Heart left ventricle (tissue), 16 donors: ENCODE measurements at regions not wholly inside any gene's neighbourhood (a gene's known extent, or its start where the extent isn't known, plus 50 kb on each side); places are given as distances from the start of the nearest gene placed in this dataset.
A peak's percentile ranks its signal among the peaks of the same experiment; 100 is the strongest.

ENCODE experiments used
- ATAC-seq, 4 donors: fragments of 200-7000 bp; cut with Tn5 transposase; one replicate each; pipeline ENCODE4 v1.9.1; 2020 to 2022; ENCODE audit warnings: moderate library complexity in 4 of 4, mild to moderate bottlenecking in 3 of 4, moderate number of reproducible peaks in 1 of 4
- DNase-seq, 5 donors: peaks; one replicate each; pipeline ENCODE4 v3.0.0-alpha.2; 2020
- H3K27ac ChIP-seq, 12 donors: fragments of 200-600 bp; sonication (generic) in 4 of 12; one replicate each; pipeline versions ENCODE4 v1.5.0 to v1.8.0; 2016 to 2022; ENCODE audit warnings: mild to moderate bottlenecking in 2 of 12
- H3K27me3 ChIP-seq, 9 donors: fragments of 200-600 bp; sonication (generic) in 2 of 9; one replicate each; pipeline versions ENCODE4 v1.5.1 to v1.8.0; 2016 to 2022; ENCODE audit warnings: mild to moderate bottlenecking in 3 of 9
- H3K36me3 ChIP-seq, 9 donors: fragments of 200-600 bp; sonication (generic) in 2 of 9; one replicate each; pipeline versions ENCODE4 v1.5.0 to v1.8.0; 2018 to 2022; ENCODE audit warnings: mild to moderate bottlenecking in 2 of 9
- H3K4me1 ChIP-seq, 12 donors: fragments of 200-600 bp; sonication (generic) in 4 of 12; one replicate each; pipeline versions ENCODE4 v1.5.0 to v1.8.0; 2016 to 2022; ENCODE audit warnings: mild to moderate bottlenecking in 3 of 12
- H3K4me3 ChIP-seq, 12 donors: fragments of 200-600 bp; sonication (generic) in 4 of 12; one replicate each; pipeline versions ENCODE4 v1.5.0 to v1.8.0; 2017 to 2022; ENCODE audit warnings: mild to moderate bottlenecking in 9 of 12, moderate library complexity in 4 of 12
- H3K9me3 ChIP-seq, 12 donors: fragments of 200-600 bp; sonication (generic) in 4 of 12; one replicate each; pipeline versions ENCODE4 v1.5.0 to v1.8.0; 2016 to 2022; ENCODE audit warnings: mild to moderate bottlenecking in 1 of 12
- POLR2A ChIP-seq, 2 donors: fragments of 450-650 bp; IDR thresholded peaks; one replicate each; pipeline ENCODE4 v1.6.1; 2017; ENCODE audit warnings: antibody characterized with exemption in 2 of 2, mild to moderate bottlenecking in 2 of 2, moderate library complexity in 2 of 2
- WGBS, 4 donors: extraction: QIAGEN DNeasy Blood & Tissue Kit in 2 of 4; methylation state at CpG; one replicate each; pipeline versions ENCODE4 v1.1.5 to v1.1.7; 2013 to 2018; 5-methylcytosine and 5-hydroxymethylcytosine counted together
- intact Hi-C, 10 donors: fragments of 100-400 bp; cut with DNase I; formaldehyde crosslinking; loops; one replicate each; pipeline versions ENCODE4 v1.11.1 to v1.14.2; 2022
- TF ChIP-seq, protein P1 (sequence below), 12 donors: fragments of 200-600 bp; sonication (generic) in 4 of 12; IDR thresholded peaks; one replicate each; pipeline versions ENCODE4 v1.5.0 to v1.8.0; 2018 to 2022; ENCODE audit warnings: antibody characterized with exemption in 12 of 12, mild to moderate bottlenecking in 5 of 12
- donor health status: ischemic (EF 13 %, LVEDD 7.1; RV severe dilation, severe dysfunction).
- donor health status: healthy with polysubstance abuse.
- donor health status: DM: no; HTN: yes; CAD: no.
- donor health status: DM: no; HTN: no; CAD: no.
- donor health status: ischemic (EF 25% LVEDD 6.9; RV normal size, moderate dysfunction).
- donor health status: ischemic (EF 25% LVEDD 5.7; RV mildly dilated, moderate dysfunction).
- donor health status: healthy.
- donor health status: DM: yes; HTN: yes; CAD: no.
- donor health status: ischemic (EF 35%, LVEDD 5.7; RV mildly dilated, moderate dysfunction).
- donor health status: nonischemic (EF 11% LVEDD 7.7; RV severe dilation, severe dysfunction).
- donor health status: DM: yes; HTN: yes; CAD: no.
- donor health status: PGD.
- donor health status: ischemic (EF 29% LVEDD 5.4; RV normal size, mild dysfunction).
- donor health status: nonischemic (EF 23%, LVEDD 6.1; RV moderate dilation, normal function).

DNA sequence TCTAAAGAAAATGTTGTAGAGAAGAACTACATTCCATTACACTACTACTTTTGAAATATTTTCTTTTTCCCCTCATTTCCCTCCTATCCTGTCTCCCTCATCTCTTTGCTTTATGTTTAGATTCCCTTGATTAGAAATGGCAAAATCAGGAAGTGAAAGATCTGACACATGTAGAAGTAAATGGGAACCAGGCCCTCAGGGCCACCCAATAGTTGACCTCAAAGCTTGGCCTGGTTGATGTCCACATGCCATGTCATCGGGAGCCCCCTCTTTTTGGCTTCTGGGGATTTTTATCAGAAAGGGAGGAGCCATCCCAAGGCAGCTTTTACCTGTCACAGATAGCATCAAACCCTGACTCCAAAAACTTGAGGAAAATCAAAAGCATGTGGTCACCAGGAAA, 168.3 kb upstream of the ECI2 start:
- ATAC-seq (no peak), DNase-seq (no peak)
- Histone ChIP-seq H3K4me3 (no peak overlapping the region), H3K4me1 (peaks cover 0 to 11% (median 4%) of the 10 kb centered on the region in 12 donors), H3K27ac (no peak overlapping the region), H3K36me3 (no peaks in the 10 kb centered on the region), H3K9me3 (no peaks in the 10 kb centered on the region), H3K27me3 (no peaks in the 10 kb centered on the region)
- intact Hi-C loops = no loop called here
- no peak for TF ChIP-seq POLR2A (IDR thresholded peaks at IDR 0.05)
- TF ChIP-seq, protein P1, sequence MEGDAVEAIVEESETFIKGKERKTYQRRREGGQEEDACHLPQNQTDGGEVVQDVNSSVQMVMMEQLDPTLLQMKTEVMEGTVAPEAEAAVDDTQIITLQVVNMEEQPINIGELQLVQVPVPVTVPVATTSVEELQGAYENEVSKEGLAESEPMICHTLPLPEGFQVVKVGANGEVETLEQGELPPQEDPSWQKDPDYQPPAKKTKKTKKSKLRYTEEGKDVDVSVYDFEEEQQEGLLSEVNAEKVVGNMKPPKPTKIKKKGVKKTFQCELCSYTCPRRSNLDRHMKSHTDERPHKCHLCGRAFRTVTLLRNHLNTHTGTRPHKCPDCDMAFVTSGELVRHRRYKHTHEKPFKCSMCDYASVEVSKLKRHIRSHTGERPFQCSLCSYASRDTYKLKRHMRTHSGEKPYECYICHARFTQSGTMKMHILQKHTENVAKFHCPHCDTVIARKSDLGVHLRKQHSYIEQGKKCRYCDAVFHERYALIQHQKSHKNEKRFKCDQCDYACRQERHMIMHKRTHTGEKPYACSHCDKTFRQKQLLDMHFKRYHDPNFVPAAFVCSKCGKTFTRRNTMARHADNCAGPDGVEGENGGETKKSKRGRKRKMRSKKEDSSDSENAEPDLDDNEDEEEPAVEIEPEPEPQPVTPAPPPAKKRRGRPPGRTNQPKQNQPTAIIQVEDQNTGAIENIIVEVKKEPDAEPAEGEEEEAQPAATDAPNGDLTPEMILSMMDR (IDR thresholded peaks at IDR 0.05) = no peak
- 72 to 88% (median 77%) methylated on average over 1 of the region's 1 CpG for WGBS, 4 donors

DNA sequence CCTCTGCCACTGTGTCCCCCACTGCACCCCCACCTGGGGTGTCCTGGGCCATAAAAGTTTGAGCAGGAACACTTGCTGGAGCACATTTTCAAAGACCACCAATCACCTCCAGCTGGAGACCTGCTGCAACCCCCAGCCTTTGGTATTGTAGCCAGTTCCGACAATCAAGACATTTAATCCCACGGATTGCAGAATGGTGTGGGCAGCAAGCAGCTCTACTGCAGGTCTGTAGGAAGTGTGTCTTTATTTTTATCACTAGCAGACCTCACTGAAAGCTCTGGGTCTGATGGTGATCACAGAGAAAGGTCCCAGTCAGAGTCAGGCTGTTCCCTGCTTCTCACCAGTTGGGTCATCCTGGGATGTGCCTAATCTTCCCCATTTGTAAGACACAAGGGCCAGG, 167.1 kb upstream of the ECI2 start:
- 88 to 100% (median 93%) methylated on average over 2 of the region's 2 CpGs for WGBS, 4 donors
- peaks cover 0 to 11% (median 4%) of the 10 kb centered on the region in 12 donors for H3K4me1 ChIP-seq
- intact Hi-C loops = no loop called here
- H3K9me3 ChIP-seq = peaks cover 0 to 10% (median 0%) of the 10 kb centered on the region in 12 donors
- no peak overlapping the region for H3K4me3 ChIP-seq
- DNase-seq (no peak), ATAC-seq (no peak)
- no peaks in the 10 kb centered on the region for H3K27me3 ChIP-seq
- TF ChIP-seq, protein P1 (IDR thresholded peaks at IDR 0.05) = no peak
- no peak for TF ChIP-seq POLR2A (IDR thresholded peaks at IDR 0.05)
- H3K27ac ChIP-seq = no peak overlapping the region
- H3K36me3 ChIP-seq = no peaks in the 10 kb centered on the region

DNA sequence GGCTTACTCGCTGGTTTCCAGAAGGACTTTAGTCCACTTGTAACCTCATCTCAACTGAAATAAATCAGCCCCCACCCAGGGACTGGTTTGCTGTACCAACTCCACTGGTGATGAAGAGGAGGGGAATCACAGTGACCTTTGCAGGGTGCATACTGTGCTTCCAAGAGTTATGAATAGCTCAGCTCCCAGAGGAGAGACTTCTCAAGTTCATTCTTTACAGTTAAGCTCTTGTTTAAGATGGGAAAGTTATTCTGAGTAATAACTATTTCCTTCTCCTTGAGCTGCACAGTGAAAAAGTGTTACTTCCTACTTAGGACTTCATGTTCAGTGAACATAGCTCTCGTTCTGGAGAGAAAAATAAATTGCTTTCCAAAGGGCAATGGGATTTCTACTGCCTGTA, 166.5 kb upstream of the ECI2 start:
- H3K9me3 ChIP-seq = peaks cover 0 to 11% (median 0%) of the 10 kb centered on the region in 12 donors
- peak in 3 of 4 donors; percentile 32 to 90 (median 85) for ATAC-seq
- no peaks in the 10 kb centered on the region for H3K36me3 ChIP-seq
- TF ChIP-seq, protein P1 (IDR thresholded peaks at IDR 0.05) = no peak
- no peak for TF ChIP-seq POLR2A (IDR thresholded peaks at IDR 0.05)
- WGBS, 4 donors = 49 to 75% (median 58%) methylated on average over 2 of the region's 2 CpGs
- no peak overlapping the region for H3K4me3 ChIP-seq
- peaks cover 0 to 11% (median 4%) of the 10 kb centered on the region in 12 donors for H3K4me1 ChIP-seq
- intact Hi-C loops = no loop called here
- H3K27ac ChIP-seq = no peak overlapping the region
- DNase-seq = no peak
- H3K27me3 ChIP-seq = no peaks in the 10 kb centered on the region

DNA sequence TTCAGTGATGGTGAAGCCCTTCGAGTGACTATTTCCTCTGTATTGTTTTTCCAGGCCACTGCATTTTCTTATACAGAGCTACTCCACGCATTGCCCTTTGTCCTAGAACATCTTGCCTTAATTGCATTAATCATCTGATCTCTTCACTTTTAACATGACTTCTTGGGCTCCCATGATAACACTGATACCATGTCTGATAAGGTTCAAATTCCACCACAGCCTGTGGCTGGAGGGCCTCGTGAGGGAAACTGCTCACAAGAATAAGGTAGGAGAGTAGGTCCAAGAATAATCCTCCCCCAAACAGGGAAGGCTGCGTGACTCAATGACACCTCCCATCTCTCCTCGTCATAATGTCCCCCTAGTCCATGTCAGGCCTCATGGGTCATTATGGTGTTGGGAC, 165.5 kb upstream of the ECI2 start:
- TF ChIP-seq, protein P1 (IDR thresholded peaks at IDR 0.05) = no peak
- no peak for TF ChIP-seq POLR2A (IDR thresholded peaks at IDR 0.05)
- H3K27ac ChIP-seq = no peak overlapping the region
- H3K36me3 ChIP-seq = no peaks in the 10 kb centered on the region
- no peak overlapping the region for H3K4me3 ChIP-seq
- intact Hi-C loops = no loop called here
- peaks cover 0 to 11% (median 4%) of the 10 kb centered on the region in 12 donors for H3K4me1 ChIP-seq
- H3K27me3 ChIP-seq = no peaks in the 10 kb centered on the region
- DNase-seq (no peak), ATAC-seq (no peak)
- H3K9me3 ChIP-seq = peaks cover 0 to 11% (median 0%) of the 10 kb centered on the region in 12 donors
- 93 to 97% (median 94%) methylated on average over 5 of the region's 5 CpGs for WGBS, 4 donors
